ENCODE measurements at regions not wholly inside any gene's neighbourhood (a gene's known extent, or its start where the extent isn't known, plus 50 kb on each side); places are given as distances from the start of the nearest gene placed in this dataset.

DNA sequence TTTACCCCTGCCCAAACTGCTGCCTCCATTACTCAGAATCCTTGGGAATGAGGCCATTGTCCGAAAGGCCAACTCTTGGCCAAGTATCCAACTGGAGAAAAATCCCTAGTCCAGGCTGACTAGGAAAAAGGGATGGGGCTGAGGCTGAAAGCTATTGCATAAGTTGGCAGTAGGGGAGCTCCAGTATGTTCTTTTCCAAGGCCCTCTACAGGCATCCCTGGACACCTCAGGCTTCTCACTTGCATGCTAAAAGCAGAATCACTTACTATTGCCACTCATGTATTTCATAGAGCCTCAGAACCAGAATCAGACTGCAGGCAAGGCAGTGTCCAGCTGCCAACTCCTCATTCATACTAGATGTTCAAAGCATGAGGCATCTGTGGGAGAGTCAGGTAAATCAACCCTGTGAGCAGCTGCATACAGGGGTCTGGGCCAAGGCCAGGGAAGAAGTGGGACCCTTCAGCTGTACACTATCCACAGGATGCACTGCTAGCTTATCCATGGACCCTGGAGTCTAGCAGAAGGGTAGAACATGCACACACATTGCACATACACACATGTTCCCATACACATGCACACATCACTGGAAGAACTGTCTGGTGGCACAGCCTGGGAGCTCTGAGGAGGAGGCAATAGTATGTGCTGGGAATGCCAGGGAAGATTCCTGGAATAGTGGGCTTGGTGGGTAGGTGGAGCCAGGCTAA lies 195.3 kb downstream of the C1orf94 start:
- H4K20me1 ChIP-seq (replicated peaks; ENCODE audit: control insufficient read depth, insufficient read depth, low read length): no peaks in the 10 kb centered on the region
- no peaks in the 10 kb centered on the region for H3K9me1 ChIP-seq (ENCODE audit: control insufficient read depth, insufficient read depth, low read length)
- no peaks in the 10 kb centered on the region; a peak in 1 of 5 replicates for H3K4me1 ChIP-seq (replicated peaks in 1 of 2; ENCODE audit: control insufficient read depth in 2 of 2, insufficient read depth in 2 of 2, low read length in 2 of 2)
- 0% methylated on average over 1 of the region's 1 CpG for WGBS (ENCODE audit: insufficient coverage, low coverage, missing lambda C conversion rate)
- H3K27me3 ChIP-seq (ENCODE audit: control insufficient read depth in 2 of 2, insufficient read depth in 2 of 2, low read length in 2 of 2): peaks cover 0 to 10% of the 10 kb centered on the region in 2 experiments; a peak in 1 of 5 replicates
- in situ Hi-C loops (cut with MboI) (no loop called here), intact Hi-C loops (cut with micrococcal nuclease) (no loop called here)
- no TSS peak for BruUV-seq (replicated peaks)
- ATAC-seq: no peak
- no peak overlapping the region for H3K4me3 ChIP-seq
- no peak for FAIRE-seq
- ChIA-PET CTCF (ENCODE audit: low intra/inter-chr PET ratio) (no interaction called here), POLR2A (interaction anchor here (0.6 kb wide), 1 partner anchor 13 kb away, joined by 3 read pairs; no protein-coding TSS in a partner anchor)
- TF ChIP-seq BDP1 (IDR thresholded peaks at IDR 0.05; ENCODE audit: insufficient read depth, insufficient read length) (no peak), CBX1 (IDR thresholded peaks at IDR 0.05; ENCODE audit: low read depth) (no peak)
- TF ChIP-seq, protein P1, sequence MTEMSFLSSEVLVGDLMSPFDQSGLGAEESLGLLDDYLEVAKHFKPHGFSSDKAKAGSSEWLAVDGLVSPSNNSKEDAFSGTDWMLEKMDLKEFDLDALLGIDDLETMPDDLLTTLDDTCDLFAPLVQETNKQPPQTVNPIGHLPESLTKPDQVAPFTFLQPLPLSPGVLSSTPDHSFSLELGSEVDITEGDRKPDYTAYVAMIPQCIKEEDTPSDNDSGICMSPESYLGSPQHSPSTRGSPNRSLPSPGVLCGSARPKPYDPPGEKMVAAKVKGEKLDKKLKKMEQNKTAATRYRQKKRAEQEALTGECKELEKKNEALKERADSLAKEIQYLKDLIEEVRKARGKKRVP (CRISPR knock-in tag; IDR thresholded peaks at IDR 0.05): no peak
- H3K79me2 ChIP-seq (ENCODE audit: control insufficient read depth, insufficient read depth, low read length): no peaks in the 10 kb centered on the region
- no peaks in the 10 kb centered on the region for H3K36me3 ChIP-seq (ENCODE audit: control insufficient read depth, insufficient read depth, low read length)
- no peak overlapping the region for H2AFZ ChIP-seq (ENCODE audit: low read depth, low read length)
- H3K4me2 ChIP-seq (ENCODE audit: insufficient read depth, low read length): no peak overlapping the region
- no peak overlapping the region for H3K27ac ChIP-seq (ENCODE audit: extremely low read depth, low read depth, low read length)
- H3K9me3 ChIP-seq (replicated peaks; ENCODE audit: control insufficient read depth, insufficient read depth, low read depth, low read length): no peaks in the 10 kb centered on the region
- no peak overlapping the region for H3K9ac ChIP-seq (ENCODE audit: insufficient read depth in 1 of 2, low read depth in 2 of 2, low read length in 2 of 2)
- no peak for DNase-seq (ENCODE audit: extremely low read depth in 1 of 4, low spot score in 3 of 4)

DNA sequence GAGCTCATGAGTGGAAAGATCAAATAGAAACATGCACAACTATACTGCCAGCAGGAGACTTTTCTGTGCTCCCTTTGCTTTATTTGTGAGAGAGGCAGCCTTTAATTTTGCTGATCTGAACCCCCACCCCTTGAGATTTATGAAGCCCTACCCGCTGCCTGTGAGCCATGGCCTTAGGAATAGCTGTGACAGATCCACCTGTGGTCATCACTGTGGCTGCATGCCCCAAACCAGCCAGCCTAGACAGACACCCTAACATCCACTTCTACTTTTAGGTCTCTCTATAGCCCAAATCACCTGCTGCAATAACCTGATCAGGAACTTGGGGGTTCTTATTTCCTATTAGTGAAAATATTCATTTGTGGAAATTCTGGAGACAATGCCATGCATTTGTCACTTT lies 196.2 kb downstream of the C1orf94 start:
- FAIRE-seq (no peak), DNase-seq (ENCODE audit: extremely low read depth in 1 of 4, low spot score in 3 of 4) (no peak), ATAC-seq (no peak)
- CTCF ChIA-PET (ENCODE audit: low intra/inter-chr PET ratio): no interaction called here
- Histone ChIP-seq H3K27ac (ENCODE audit: extremely low read depth, low read depth, low read length) (no peak overlapping the region), H3K4me2 (ENCODE audit: insufficient read depth, low read length) (no peak overlapping the region), H3K27me3 (ENCODE audit: control insufficient read depth in 2 of 2, insufficient read depth in 2 of 2, low read length in 2 of 2) (peaks cover 0 to 10% of the 10 kb centered on the region in 2 experiments; a peak in 1 of 5 replicates), H2AFZ (ENCODE audit: low read depth, low read length) (no peak overlapping the region), H3K9me3 (replicated peaks; ENCODE audit: control insufficient read depth, insufficient read depth, low read depth, low read length) (no peaks in the 10 kb centered on the region), H3K4me1 (replicated peaks in 1 of 2; ENCODE audit: control insufficient read depth in 2 of 2, insufficient read depth in 2 of 2, low read length in 2 of 2) (no peaks in the 10 kb centered on the region; a peak in 1 of 5 replicates), H3K9ac (ENCODE audit: insufficient read depth in 1 of 2, low read depth in 2 of 2, low read length in 2 of 2) (no peak overlapping the region), H3K36me3 (ENCODE audit: control insufficient read depth, insufficient read depth, low read length) (no peaks in the 10 kb centered on the region), H3K79me2 (ENCODE audit: control insufficient read depth, insufficient read depth, low read length) (no peaks in the 10 kb centered on the region), H3K9me1 (ENCODE audit: control insufficient read depth, insufficient read depth, low read length) (no peaks in the 10 kb centered on the region), H4K20me1 (replicated peaks; ENCODE audit: control insufficient read depth, insufficient read depth, low read length) (no peaks in the 10 kb centered on the region), H3K4me3 (no peak overlapping the region)
- POLR2A ChIA-PET: no interaction called here
- 0% methylated on average over 1 of the region's 1 CpG for WGBS (ENCODE audit: insufficient coverage, low coverage, missing lambda C conversion rate)
- intact Hi-C loops (cut with micrococcal nuclease): no loop called here
- no TSS peak for BruUV-seq (replicated peaks)
- in situ Hi-C loops (cut with MboI): no loop called here
- TF ChIP-seq KDM1A (IDR thresholded peaks at IDR 0.05) (no peak), MBD2 (IDR thresholded peaks at IDR 0.05; ENCODE audit: borderline replicate concordance, low read depth) (no peak), CBX1 (IDR thresholded peaks at IDR 0.05; ENCODE audit: low read depth) (no peak), PRPF4 (IDR thresholded peaks at IDR 0.05; ENCODE audit: insufficient read depth, low read depth, low read length, poor library complexity, severe bottlenecking) (no peak), DNMT1 (IDR thresholded peaks at IDR 0.05) (no peak), NEUROD1 (IDR thresholded peaks at IDR 0.05; ENCODE audit: borderline replicate concordance, low read depth, low read length, partially characterized antibody) (no peak), BRD9 (IDR thresholded peaks at IDR 0.05; ENCODE audit: low read depth, partially characterized antibody) (no peak)
- TF ChIP-seq, protein P2, sequence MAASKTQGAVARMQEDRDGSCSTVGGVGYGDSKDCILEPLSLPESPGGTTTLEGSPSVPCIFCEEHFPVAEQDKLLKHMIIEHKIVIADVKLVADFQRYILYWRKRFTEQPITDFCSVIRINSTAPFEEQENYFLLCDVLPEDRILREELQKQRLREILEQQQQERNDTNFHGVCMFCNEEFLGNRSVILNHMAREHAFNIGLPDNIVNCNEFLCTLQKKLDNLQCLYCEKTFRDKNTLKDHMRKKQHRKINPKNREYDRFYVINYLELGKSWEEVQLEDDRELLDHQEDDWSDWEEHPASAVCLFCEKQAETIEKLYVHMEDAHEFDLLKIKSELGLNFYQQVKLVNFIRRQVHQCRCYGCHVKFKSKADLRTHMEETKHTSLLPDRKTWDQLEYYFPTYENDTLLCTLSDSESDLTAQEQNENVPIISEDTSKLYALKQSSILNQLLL (CRISPR knock-in tag; IDR thresholded peaks at IDR 0.05; ENCODE audit: borderline replicate concordance): no peak
- TF ChIP-seq, protein P3, sequence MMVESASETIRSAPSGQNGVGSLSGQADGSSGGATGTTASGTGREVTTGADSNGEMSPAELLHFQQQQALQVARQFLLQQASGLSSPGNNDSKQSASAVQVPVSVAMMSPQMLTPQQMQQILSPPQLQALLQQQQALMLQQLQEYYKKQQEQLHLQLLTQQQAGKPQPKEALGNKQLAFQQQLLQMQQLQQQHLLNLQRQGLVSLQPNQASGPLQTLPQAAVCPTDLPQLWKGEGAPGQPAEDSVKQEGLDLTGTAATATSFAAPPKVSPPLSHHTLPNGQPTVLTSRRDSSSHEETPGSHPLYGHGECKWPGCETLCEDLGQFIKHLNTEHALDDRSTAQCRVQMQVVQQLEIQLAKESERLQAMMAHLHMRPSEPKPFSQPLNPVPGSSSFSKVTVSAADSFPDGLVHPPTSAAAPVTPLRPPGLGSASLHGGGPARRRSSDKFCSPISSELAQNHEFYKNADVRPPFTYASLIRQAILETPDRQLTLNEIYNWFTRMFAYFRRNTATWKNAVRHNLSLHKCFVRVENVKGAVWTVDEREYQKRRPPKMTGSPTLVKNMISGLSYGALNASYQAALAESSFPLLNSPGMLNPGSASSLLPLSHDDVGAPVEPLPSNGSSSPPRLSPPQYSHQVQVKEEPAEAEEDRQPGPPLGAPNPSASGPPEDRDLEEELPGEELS (CRISPR knock-in tag; IDR thresholded peaks at IDR 0.05; ENCODE audit: borderline replicate concordance): no peak

All from K562 (cell line).